ENCODE measurements at regions not wholly inside any gene's neighbourhood (a gene's known extent, or its start where the extent isn't known, plus 50 kb on each side); places are given as distances from the start of the nearest gene placed in this dataset.

- FAIRE-seq = no peak
These were observed 128.7 kb upstream of the BOD1 start for GRCh38 chr5:173745123-173745522.

GRCh38 chr5:173745557-173745956, 129.1 kb upstream of the BOD1 start:
- FAIRE-seq (no peak), DNase-seq (ENCODE audit: low read depth) (no peak)
- no peak for TF ChIP-seq CTCF (IDR thresholded peaks at IDR 0.05; ENCODE audit: insufficient read depth, low read length, severe bottlenecking)
- Histone ChIP-seq H3K36me3 (ENCODE audit: control insufficient read depth, insufficient read depth, low read length) (no peaks in the 10 kb centered on the region), H3K27me3 (ENCODE audit: control insufficient read depth, insufficient read depth, low read length) (no peaks in the 10 kb centered on the region), H3K4me3 (ENCODE audit: low read depth, low read length) (no peak overlapping the region)

More at GRCh38 chr5:173745123-173745522, 128.7 kb upstream of the BOD1 start:
- no peak overlapping the region for H3K4me3 ChIP-seq (ENCODE audit: low read depth, low read length)
- TF ChIP-seq CTCF (IDR thresholded peaks at IDR 0.05; ENCODE audit: insufficient read depth, low read length, severe bottlenecking) = no peak
- DNase-seq (ENCODE audit: low read depth) = no peak
- no peaks in the 10 kb centered on the region for H3K36me3 ChIP-seq (ENCODE audit: control insufficient read depth, insufficient read depth, low read length)
- H3K27me3 ChIP-seq (ENCODE audit: control insufficient read depth, insufficient read depth, low read length) = no peaks in the 10 kb centered on the region

GRCh38 chr5:173746047-173746646, 129.7 kb upstream of the BOD1 start:
- peak; percentile 43 for DNase-seq (ENCODE audit: low read depth)
- no peak for TF ChIP-seq CTCF (IDR thresholded peaks at IDR 0.05; ENCODE audit: insufficient read depth, low read length, severe bottlenecking)
- Histone ChIP-seq H3K4me3 (ENCODE audit: low read depth, low read length) (no peak overlapping the region), H3K27me3 (ENCODE audit: control insufficient read depth, insufficient read depth, low read length) (no peaks in the 10 kb centered on the region), H3K36me3 (ENCODE audit: control insufficient read depth, insufficient read depth, low read length) (no peaks in the 10 kb centered on the region)
- FAIRE-seq = no peak

- Histone ChIP-seq H3K36me3 (ENCODE audit: control insufficient read depth, insufficient read depth, low read length) (no peaks in the 10 kb centered on the region), H3K4me3 (ENCODE audit: low read depth, low read length) (no peak overlapping the region), H3K27me3 (ENCODE audit: control insufficient read depth, insufficient read depth, low read length) (no peaks in the 10 kb centered on the region)
- no peak for TF ChIP-seq CTCF (IDR thresholded peaks at IDR 0.05; ENCODE audit: insufficient read depth, low read length, severe bottlenecking)
- DNase-seq (ENCODE audit: low read depth) (no peak), FAIRE-seq (no peak)
These were observed 131.4 kb upstream of the BOD1 start for GRCh38 chr5:173747876-173748275.

GRCh38 chr5:173750538-173751265, 134.3 kb upstream of the BOD1 start:
- FAIRE-seq (no peak), DNase-seq (ENCODE audit: low read depth) (no peak)
- no peaks in the 10 kb centered on the region for H3K27me3 ChIP-seq (ENCODE audit: control insufficient read depth, insufficient read depth, low read length)
- H3K36me3 ChIP-seq (ENCODE audit: control insufficient read depth, insufficient read depth, low read length) = no peaks in the 10 kb centered on the region
- no peak for TF ChIP-seq CTCF (IDR thresholded peaks at IDR 0.05; ENCODE audit: insufficient read depth, low read length, severe bottlenecking)
- H3K4me3 ChIP-seq (ENCODE audit: low read depth, low read length) = no peak overlapping the region

GRCh38 chr5:173751266-173751600, 134.8 kb upstream of the BOD1 start:
- no peak overlapping the region for H3K4me3 ChIP-seq (ENCODE audit: low read depth, low read length)
- no peaks in the 10 kb centered on the region for H3K36me3 ChIP-seq (ENCODE audit: control insufficient read depth, insufficient read depth, low read length)
- TF ChIP-seq CTCF (IDR thresholded peaks at IDR 0.05; ENCODE audit: insufficient read depth, low read length, severe bottlenecking) = no peak
- H3K27me3 ChIP-seq (ENCODE audit: control insufficient read depth, insufficient read depth, low read length) = no peaks in the 10 kb centered on the region
- DNase-seq (ENCODE audit: low read depth) (no peak), FAIRE-seq (no peak)
